Sigmoid colon (tissue), 6 donors: ENCODE measurements at regions not wholly inside any gene's neighbourhood (a gene's known extent, or its start where the extent isn't known, plus 50 kb on each side); places are given as distances from the start of the nearest gene placed in this dataset.

ENCODE experiments used
- DNase-seq: peaks from one replicate; pipeline ENCODE4 v3.0.0-alpha.2; 2019
- H3K27ac ChIP-seq, 4 donors: fragments of 200-600 bp; sonication (generic); one replicate each; pipeline ENCODE4 v1.5.1; 2016 to 2019; ENCODE audit warnings: mild to moderate bottlenecking in 1 of 4
- H3K27me3 ChIP-seq, 3 donors: fragments of 200-600 bp; sonication (generic); one replicate each; pipeline ENCODE4 v1.5.1; 2019; ENCODE audit warnings: mild to moderate bottlenecking in 1 of 3
- H3K36me3 ChIP-seq, 4 donors: fragments of 200-600 bp; sonication (generic); one replicate each; pipeline ENCODE4 v1.5.1; 2016 to 2019
- H3K4me1 ChIP-seq, 4 donors: fragments of 200-600 bp; sonication (generic); one replicate each; pipeline ENCODE4 v1.5.1; 2017 to 2019
- H3K4me3 ChIP-seq, 4 donors: fragments of 200-600 bp; sonication (generic); one replicate each; pipeline ENCODE4 v1.5.1; 2017 to 2019; ENCODE audit warnings: mild to moderate bottlenecking in 2 of 4, moderate library complexity in 1 of 4
- H3K9me3 ChIP-seq, 4 donors: fragments of 200-600 bp in 3 of 4; sonication (generic) in 3 of 4; one replicate each; pipeline versions ENCODE4 v1.5.1 to v1.6.1; 2013 to 2019
- CTCF ChIP-seq, 4 experiments: fragments of 450-650 bp in 3 of 4; fragments of 200-600 bp in 1 of 4; IDR thresholded peaks; one replicate each; pipeline ENCODE4 v1.5.1; 2016 to 2019; ENCODE audit warnings: antibody characterized with exemption in 4 of 4, mild to moderate bottlenecking in 3 of 4, moderate library complexity in 2 of 4
- EP300 ChIP-seq, 4 donors: sonication (generic); formaldehyde crosslinking; IDR thresholded peaks; one replicate each; pipeline ENCODE4 v1.6.1; 2017; ENCODE audit warnings: antibody characterized with exemption in 4 of 4
- POLR2A ChIP-seq, 2 donors: fragments of 450-650 bp; IDR thresholded peaks; one replicate each; pipeline ENCODE4 v1.6.1; 2016; ENCODE audit warnings: antibody characterized with exemption in 2 of 2, mild to moderate bottlenecking in 2 of 2, moderate library complexity in 2 of 2
- POLR2AphosphoS5 ChIP-seq, 4 donors: sonication (generic); formaldehyde crosslinking; IDR thresholded peaks; one replicate each; pipeline ENCODE4 v1.6.1; 2017; ENCODE audit warnings: antibody characterized with exemption in 4 of 4
- WGBS, 2 donors: extraction: QIAGEN DNeasy Blood & Tissue Kit; methylation state at CpG; one replicate each; pipeline ENCODE4 v1.1.7; 2013; 5-methylcytosine and 5-hydroxymethylcytosine counted together
- intact Hi-C: fragments of 100-400 bp; cut with DNase I; formaldehyde crosslinking; loops from one replicate; pipeline ENCODE4 v1.15.1; 2023
- donor health status: healthy with polysubstance abuse.
- donor health status: healthy.

GRCh38 chr6:165205632-165206031 is 103.8 kb downstream of the C6orf118 start:
- Histone ChIP-seq H3K27ac (no peak overlapping the region), H3K4me1 (no peaks in the 10 kb centered on the region), H3K36me3 (no peaks in the 10 kb centered on the region), H3K4me3 (no peak overlapping the region), H3K27me3 (no peaks in the 10 kb centered on the region), H3K9me3 (peaks cover 0 to 4% (median 0%) of the 10 kb centered on the region in 4 donors)
- 75 to 89% methylated on average over 2 of the region's 2 CpGs for WGBS, 2 donors
- intact Hi-C loops = no loop called here
- no peak for DNase-seq
- TF ChIP-seq POLR2A (IDR thresholded peaks at IDR 0.05) (no peak), EP300 (IDR thresholded peaks at IDR 0.05) (no peak), CTCF (IDR thresholded peaks at IDR 0.05) (no peak), POLR2AphosphoS5 (IDR thresholded peaks at IDR 0.05) (no peak)

GRCh38 chr6:165204807-165205545 is 104.4 kb downstream of the C6orf118 start:
- 79 to 83% methylated on average over 2 of the region's 2 CpGs for WGBS, 2 donors
- peaks cover 0 to 4% (median 0%) of the 10 kb centered on the region in 4 donors for H3K9me3 ChIP-seq
- no peak overlapping the region for H3K4me3 ChIP-seq
- no peaks in the 10 kb centered on the region for H3K36me3 ChIP-seq
- H3K4me1 ChIP-seq = no peaks in the 10 kb centered on the region
- TF ChIP-seq EP300 (IDR thresholded peaks at IDR 0.05) (no peak), POLR2A (IDR thresholded peaks at IDR 0.05) (no peak), CTCF (IDR thresholded peaks at IDR 0.05) (no peak), POLR2AphosphoS5 (IDR thresholded peaks at IDR 0.05) (no peak)
- no peaks in the 10 kb centered on the region for H3K27me3 ChIP-seq
- no peak for DNase-seq
- intact Hi-C loops = no loop called here
- H3K27ac ChIP-seq = no peak overlapping the region

GRCh38 chr6:165200178-165200577 is 109.2 kb downstream of the C6orf118 start:
- no peaks in the 10 kb centered on the region for H3K27me3 ChIP-seq
- no peak for DNase-seq
- H3K4me3 ChIP-seq = no peak overlapping the region
- whole genome bisulfite sequencing, 2 donors = 78 to 81% methylated on average over 1 of the region's 1 CpG
- no peak for TF ChIP-seq CTCF (IDR thresholded peaks at IDR 0.05)
- TF ChIP-seq EP300 (IDR thresholded peaks at IDR 0.05) = no peak
- no peak for TF ChIP-seq POLR2AphosphoS5 (IDR thresholded peaks at IDR 0.05)
- no peak for TF ChIP-seq POLR2A (IDR thresholded peaks at IDR 0.05)
- no peaks in the 10 kb centered on the region for H3K4me1 ChIP-seq
- H3K9me3 ChIP-seq = peaks cover 0 to 11% (median 0%) of the 10 kb centered on the region in 4 donors
- intact Hi-C loops = no loop called here
- H3K36me3 ChIP-seq = no peaks in the 10 kb centered on the region
- no peak overlapping the region for H3K27ac ChIP-seq

- Histone ChIP-seq H3K9me3 (peaks cover 0 to 9% (median 0%) of the 10 kb centered on the region in 4 donors), H3K27ac (no peak overlapping the region), H3K36me3 (no peaks in the 10 kb centered on the region), H3K27me3 (no peaks in the 10 kb centered on the region), H3K4me1 (no peaks in the 10 kb centered on the region), H3K4me3 (no peak overlapping the region)
- 84 to 87% methylated on average over 2 of the region's 2 CpGs for WGBS, 2 donors
- no peak for DNase-seq
- no peak for TF ChIP-seq EP300 (IDR thresholded peaks at IDR 0.05)
- TF ChIP-seq CTCF (IDR thresholded peaks at IDR 0.05) = no peak
- no peak for TF ChIP-seq POLR2A (IDR thresholded peaks at IDR 0.05)
- TF ChIP-seq POLR2AphosphoS5 (IDR thresholded peaks at IDR 0.05) = no peak
- intact Hi-C loops = no loop called here
These were observed 117.9 kb downstream of the C6orf118 start for GRCh38 chr6:165191461-165191860.
